Keratinocyte (primary cell): ENCODE measurements at regions not wholly inside any gene's neighbourhood (a gene's known extent, or its start where the extent isn't known, plus 50 kb on each side); places are given as distances from the start of the nearest gene placed in this dataset.

Experiments
- EZH2 ChIP-seq: IDR thresholded peaks from one replicate; pipeline ENCODE4 v1.6.1; 2012; ENCODE audit warnings: inconsistent platforms, mild to moderate bottlenecking, low read length, moderate library complexity
- TF ChIP-seq, protein P1 (sequence below), 3 experiments: IDR thresholded peaks in 1 of 3; conservative IDR thresholded peaks in 1 of 3; optimal IDR thresholded peaks in 1 of 3; 2 replicates in 2 of 3; 3 replicates in 1 of 3; pipeline versions ENCODE3 to v1.5.1; 2011; ENCODE audit warnings: low read length in 3 of 3, mild to moderate bottlenecking in 3 of 3, moderate library complexity in 2 of 3, control low read depth in 1 of 3, inconsistent platforms in 1 of 3; ENCODE audit not compliant: insufficient read depth in 2 of 3; ENCODE audit errors: extremely low read depth in 1 of 3

DNA sequence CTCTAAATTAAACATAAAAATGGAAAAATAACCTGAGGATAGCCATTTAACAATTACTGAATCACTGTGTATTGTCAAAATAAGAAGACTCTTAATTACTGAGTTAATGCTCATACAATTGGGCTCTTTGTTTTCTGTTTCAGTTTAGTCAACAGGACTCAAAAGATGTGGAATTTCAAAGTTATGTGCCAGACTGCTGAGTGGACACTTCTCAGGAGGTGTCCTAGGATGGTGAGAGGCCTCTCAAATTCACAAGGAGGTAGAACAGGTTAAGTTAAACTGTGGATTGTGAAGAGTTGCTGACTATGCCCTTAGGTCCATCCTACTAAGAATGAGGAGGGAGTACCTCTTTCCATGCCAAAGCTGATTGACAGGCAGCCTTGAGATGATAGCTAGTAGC, 157.7 kb upstream of the CHRM2 start:
- TF ChIP-seq, protein P1, sequence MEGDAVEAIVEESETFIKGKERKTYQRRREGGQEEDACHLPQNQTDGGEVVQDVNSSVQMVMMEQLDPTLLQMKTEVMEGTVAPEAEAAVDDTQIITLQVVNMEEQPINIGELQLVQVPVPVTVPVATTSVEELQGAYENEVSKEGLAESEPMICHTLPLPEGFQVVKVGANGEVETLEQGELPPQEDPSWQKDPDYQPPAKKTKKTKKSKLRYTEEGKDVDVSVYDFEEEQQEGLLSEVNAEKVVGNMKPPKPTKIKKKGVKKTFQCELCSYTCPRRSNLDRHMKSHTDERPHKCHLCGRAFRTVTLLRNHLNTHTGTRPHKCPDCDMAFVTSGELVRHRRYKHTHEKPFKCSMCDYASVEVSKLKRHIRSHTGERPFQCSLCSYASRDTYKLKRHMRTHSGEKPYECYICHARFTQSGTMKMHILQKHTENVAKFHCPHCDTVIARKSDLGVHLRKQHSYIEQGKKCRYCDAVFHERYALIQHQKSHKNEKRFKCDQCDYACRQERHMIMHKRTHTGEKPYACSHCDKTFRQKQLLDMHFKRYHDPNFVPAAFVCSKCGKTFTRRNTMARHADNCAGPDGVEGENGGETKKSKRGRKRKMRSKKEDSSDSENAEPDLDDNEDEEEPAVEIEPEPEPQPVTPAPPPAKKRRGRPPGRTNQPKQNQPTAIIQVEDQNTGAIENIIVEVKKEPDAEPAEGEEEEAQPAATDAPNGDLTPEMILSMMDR (optimal IDR thresholded peaks at IDR 0.05 in 1 of 3, IDR thresholded peaks at IDR 0.05 in 1 of 3, conservative IDR thresholded peaks at IDR 0.05 in 1 of 3; ENCODE audit: extremely low read depth in 1 of 3, insufficient read depth in 2 of 3, low read length in 3 of 3) = no peak
- TF ChIP-seq EZH2 = no peak
